Loucy (cell line): ENCODE measurements at regions not wholly inside any gene's neighbourhood (a gene's known extent, or its start where the extent isn't known, plus 50 kb on each side); places are given as distances from the start of the nearest gene placed in this dataset.

Experiments used
- H2AFZ ChIP-seq: fragments of 200-600 bp; sonication (generic); 2 replicates; pipeline ENCODE4 v1.6.0; 2016; ENCODE audit warnings: antibody characterized with exemption, mild to moderate bottlenecking, low read length, moderate library complexity
- H3F3A ChIP-seq: fragments of 200-600 bp; 2 replicates; pipeline ENCODE4 v1.6.0; 2016; ENCODE audit warnings: antibody characterized with exemption, low read depth, mild to moderate bottlenecking
- H3K27me3 ChIP-seq: fragments of 200-600 bp; sonication (generic); 2 replicates; pipeline ENCODE4 v1.6.1; 2014; ENCODE audit warnings: low read length, mild to moderate bottlenecking; ENCODE audit not compliant: insufficient read depth, poor library complexity, severe bottlenecking
- H3K36me3 ChIP-seq: fragments of 200-600 bp; sonication (generic); 2 replicates; pipeline ENCODE4 v1.6.1; 2016; ENCODE audit warnings: low read length; ENCODE audit not compliant: insufficient read depth
- H3K4me1 ChIP-seq: fragments of 200-600 bp; sonication (generic); 2 replicates; pipeline ENCODE4 v1.5.1; 2014; ENCODE audit warnings: low read length, mild to moderate bottlenecking; ENCODE audit not compliant: insufficient read depth, poor library complexity, severe bottlenecking
- H3K4me2 ChIP-seq: fragments of 200-600 bp; sonication (generic); 2 replicates; pipeline ENCODE4 v1.6.0; 2014; ENCODE audit warnings: antibody characterized with exemption, low read length, low read depth, mild to moderate bottlenecking; ENCODE audit not compliant: poor library complexity, severe bottlenecking
- H3K4me3 ChIP-seq: fragments of 200-600 bp; sonication (generic); 2 replicates; pipeline ENCODE4 v1.5.1; 2014; ENCODE audit warnings: low read length, mild to moderate bottlenecking, mixed read lengths; ENCODE audit not compliant: poor library complexity, severe bottlenecking
- H3K79me2 ChIP-seq: fragments of 200-600 bp; sonication (generic); 2 replicates; pipeline ENCODE4 v1.6.1; 2014; ENCODE audit warnings: low read length; ENCODE audit not compliant: insufficient read depth
- H3K9ac ChIP-seq: fragments of 200-600 bp; sonication (generic); 2 replicates; pipeline ENCODE4 v1.6.0; 2014; ENCODE audit warnings: mild to moderate bottlenecking, low read depth, low read length, moderate library complexity; ENCODE audit not compliant: poor library complexity, severe bottlenecking
- H3K9me2 ChIP-seq: fragments of 200-600 bp; sonication (generic); replicated peaks from 2 replicates; pipeline ENCODE4 v1.6.1; 2016; ENCODE audit warnings: low read depth, low read length, mixed read lengths
- H3K9me3 ChIP-seq: fragments of 200-600 bp; sonication (generic); 2 replicates; pipeline ENCODE4 v1.6.1; 2014; ENCODE audit warnings: mild to moderate bottlenecking, antibody characterized with exemption, low read length, low read depth; ENCODE audit not compliant: insufficient read depth
- H4K20me1 ChIP-seq: fragments of 200-600 bp; sonication (generic); 2 replicates; pipeline ENCODE4 v1.6.0; 2014; ENCODE audit warnings: antibody characterized with exemption, low read length, mild to moderate bottlenecking; ENCODE audit not compliant: insufficient read depth, poor library complexity, severe bottlenecking
- EZH2phosphoT487 ChIP-seq: fragments of 200-600 bp; IDR thresholded peaks from 2 replicates; pipeline ENCODE4 v1.6.1; 2018; ENCODE audit warnings: antibody characterized with exemption, mild to moderate bottlenecking, moderate library complexity, borderline replicate concordance
- TF ChIP-seq, protein P1 (sequence below): fragments of 200-600 bp; sonication (generic); conservative IDR thresholded peaks from 2 replicates; pipeline ENCODE4 v1.5.1; 2014; ENCODE audit warnings: mild to moderate bottlenecking, antibody characterized with exemption, low read length

DNA sequence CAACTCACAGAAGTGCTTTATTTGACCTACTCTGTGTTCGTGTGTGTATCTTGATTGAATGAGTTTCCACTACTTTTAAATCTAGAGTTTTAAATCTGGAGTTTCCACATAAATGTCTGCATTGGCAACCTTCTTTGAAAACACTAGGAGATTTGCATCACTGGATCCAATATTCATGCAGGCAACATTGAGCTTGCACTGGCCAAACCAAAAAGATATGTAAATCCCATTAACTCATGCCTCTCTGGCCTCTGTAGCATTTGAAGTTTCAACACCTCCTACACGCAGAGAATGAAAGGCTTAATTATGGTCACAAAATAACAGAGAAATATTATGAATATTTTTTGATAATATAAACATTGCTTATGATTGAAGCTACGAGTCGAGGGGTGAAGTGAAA, 178.6 kb downstream of the DUSP6 start:
- no peak overlapping the region for H3K4me3 ChIP-seq
- H3K9me2 ChIP-seq = no peaks in the 10 kb centered on the region
- no peak overlapping the region for H3K4me2 ChIP-seq
- no peak overlapping the region for H2AFZ ChIP-seq
- no peaks in the 10 kb centered on the region for H3K9me3 ChIP-seq
- no peak overlapping the region for H3K9ac ChIP-seq
- no peaks in the 10 kb centered on the region for H3K27me3 ChIP-seq
- TF ChIP-seq, protein P1, sequence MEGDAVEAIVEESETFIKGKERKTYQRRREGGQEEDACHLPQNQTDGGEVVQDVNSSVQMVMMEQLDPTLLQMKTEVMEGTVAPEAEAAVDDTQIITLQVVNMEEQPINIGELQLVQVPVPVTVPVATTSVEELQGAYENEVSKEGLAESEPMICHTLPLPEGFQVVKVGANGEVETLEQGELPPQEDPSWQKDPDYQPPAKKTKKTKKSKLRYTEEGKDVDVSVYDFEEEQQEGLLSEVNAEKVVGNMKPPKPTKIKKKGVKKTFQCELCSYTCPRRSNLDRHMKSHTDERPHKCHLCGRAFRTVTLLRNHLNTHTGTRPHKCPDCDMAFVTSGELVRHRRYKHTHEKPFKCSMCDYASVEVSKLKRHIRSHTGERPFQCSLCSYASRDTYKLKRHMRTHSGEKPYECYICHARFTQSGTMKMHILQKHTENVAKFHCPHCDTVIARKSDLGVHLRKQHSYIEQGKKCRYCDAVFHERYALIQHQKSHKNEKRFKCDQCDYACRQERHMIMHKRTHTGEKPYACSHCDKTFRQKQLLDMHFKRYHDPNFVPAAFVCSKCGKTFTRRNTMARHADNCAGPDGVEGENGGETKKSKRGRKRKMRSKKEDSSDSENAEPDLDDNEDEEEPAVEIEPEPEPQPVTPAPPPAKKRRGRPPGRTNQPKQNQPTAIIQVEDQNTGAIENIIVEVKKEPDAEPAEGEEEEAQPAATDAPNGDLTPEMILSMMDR = no peak
- TF ChIP-seq EZH2phosphoT487 = no peak
- no peaks in the 10 kb centered on the region for H3F3A ChIP-seq
- H4K20me1 ChIP-seq = no peaks in the 10 kb centered on the region
- no peaks in the 10 kb centered on the region for H3K36me3 ChIP-seq
- H3K79me2 ChIP-seq = no peaks in the 10 kb centered on the region
- H3K4me1 ChIP-seq = no peaks in the 10 kb centered on the region

DNA sequence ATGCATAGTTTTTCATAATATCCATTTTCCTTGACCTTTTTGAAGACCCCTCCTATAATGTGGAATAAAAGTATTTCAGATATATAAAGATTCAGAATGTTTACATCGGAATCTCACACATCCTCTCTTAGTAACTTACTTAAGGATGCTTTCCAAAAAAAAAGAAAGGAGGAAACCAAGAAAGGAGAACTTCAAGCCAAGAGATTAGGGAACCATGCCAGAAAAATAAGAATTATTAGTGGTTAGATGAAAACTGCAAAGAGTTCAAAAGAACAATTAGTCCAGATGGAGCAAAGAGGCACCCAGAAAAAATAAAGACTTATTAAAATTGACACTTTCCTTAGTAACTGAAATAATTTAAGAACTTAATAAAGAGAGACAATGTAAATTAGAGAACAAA, 179.2 kb downstream of the DUSP6 start:
- Histone ChIP-seq H3K27me3 (no peaks in the 10 kb centered on the region), H2AFZ (no peak overlapping the region), H3K4me1 (no peaks in the 10 kb centered on the region), H3K9me3 (no peaks in the 10 kb centered on the region), H4K20me1 (no peaks in the 10 kb centered on the region), H3K4me3 (no peak overlapping the region), H3K9ac (no peak overlapping the region), H3K4me2 (no peak overlapping the region), H3F3A (no peaks in the 10 kb centered on the region), H3K79me2 (no peaks in the 10 kb centered on the region), H3K36me3 (no peaks in the 10 kb centered on the region), H3K9me2 (no peaks in the 10 kb centered on the region)
- TF ChIP-seq EZH2phosphoT487 = no peak
- TF ChIP-seq, protein P1 = no peak

DNA sequence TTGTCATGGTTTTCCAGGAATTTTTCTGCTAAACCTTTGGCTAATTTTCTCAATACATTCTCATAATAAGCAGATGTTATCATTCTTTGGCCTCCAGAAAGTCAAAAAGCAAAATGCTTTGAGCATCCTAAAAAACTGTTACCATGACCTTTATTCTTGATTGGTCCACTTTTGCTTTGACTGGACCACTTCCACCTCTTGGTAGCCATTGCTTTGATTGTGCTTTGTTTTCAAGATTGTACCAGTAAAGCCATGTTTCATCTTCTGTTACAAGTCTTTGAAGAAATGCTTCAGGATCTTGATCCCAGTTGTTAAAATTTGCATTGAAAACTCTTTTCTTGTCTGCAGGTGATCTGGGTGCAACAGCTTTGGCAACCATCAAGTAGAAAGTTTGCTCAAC, 180.1 kb downstream of the DUSP6 start:
- H3K27me3 ChIP-seq = no peaks in the 10 kb centered on the region
- H3K4me1 ChIP-seq = no peaks in the 10 kb centered on the region
- no peaks in the 10 kb centered on the region for H3K36me3 ChIP-seq
- TF ChIP-seq, protein P1 = no peak
- no peak for TF ChIP-seq EZH2phosphoT487
- no peak overlapping the region for H3K9ac ChIP-seq
- H3K9me2 ChIP-seq = no peaks in the 10 kb centered on the region
- no peak overlapping the region for H3K4me2 ChIP-seq
- no peak overlapping the region for H2AFZ ChIP-seq
- no peaks in the 10 kb centered on the region for H3K79me2 ChIP-seq
- H3K9me3 ChIP-seq = no peaks in the 10 kb centered on the region
- no peak overlapping the region for H3K4me3 ChIP-seq
- H3F3A ChIP-seq = no peaks in the 10 kb centered on the region
- no peaks in the 10 kb centered on the region for H4K20me1 ChIP-seq
